ENCODE measurements at regions not wholly inside any gene's neighbourhood (a gene's known extent, or its start where the extent isn't known, plus 50 kb on each side); places are given as distances from the start of the nearest gene placed in this dataset.

DNA sequence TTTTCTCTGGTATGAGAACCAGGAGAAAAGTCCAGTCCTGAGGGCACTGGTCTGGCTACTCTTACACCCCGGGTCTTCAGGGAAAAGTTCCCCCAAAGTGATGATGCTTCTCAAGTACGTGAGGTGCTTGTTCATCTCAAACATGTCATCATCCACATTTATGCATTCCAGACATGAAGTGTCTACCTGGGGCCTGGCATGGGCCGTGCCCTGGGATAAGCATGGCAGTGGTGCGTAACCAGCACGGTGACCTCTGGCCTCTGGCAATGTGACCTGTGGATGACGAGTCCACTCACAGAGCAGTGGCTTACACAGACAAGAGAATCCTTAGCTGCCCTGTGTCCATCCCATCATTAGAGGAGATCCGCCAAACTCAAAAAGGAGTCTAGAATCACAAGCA is 74.8 kb upstream of the LGALSL start:
- Histone ChIP-seq H3K4me3 (no peak overlapping the region), H3K27me3 (peaks cover 58% of the 10 kb centered on the region), H3K4me1 (ENCODE audit: low read depth) (no peaks in the 10 kb centered on the region), H3K36me3 (no peaks in the 10 kb centered on the region), H3K27ac (no peak overlapping the region), H3K9me3 (ENCODE audit: low read depth) (no peaks in the 10 kb centered on the region)
- no peak for TF ChIP-seq CTCF (IDR thresholded peaks at IDR 0.05; ENCODE audit: low read depth, low read length)
- no peak for DNase-seq (ENCODE audit: low read depth in 1 of 2, low spot score in 1 of 2)

GRCh38 chr2:64380853-64381527 is 73.0 kb upstream of the LGALSL start:
- no peak for TF ChIP-seq CTCF (IDR thresholded peaks at IDR 0.05; ENCODE audit: low read depth, low read length)
- Histone ChIP-seq H3K27ac (no peak overlapping the region), H3K27me3 (peaks cover 47% of the 10 kb centered on the region), H3K4me1 (ENCODE audit: low read depth) (no peaks in the 10 kb centered on the region), H3K4me3 (no peak overlapping the region), H3K9me3 (ENCODE audit: low read depth) (no peaks in the 10 kb centered on the region), H3K36me3 (no peaks in the 10 kb centered on the region)
- DNase-seq (ENCODE audit: low read depth in 1 of 2, low spot score in 1 of 2) = no peak

- no peak for DNase-seq (ENCODE audit: low read depth in 1 of 2, low spot score in 1 of 2)
- Histone ChIP-seq H3K36me3 (no peaks in the 10 kb centered on the region), H3K4me1 (ENCODE audit: low read depth) (no peaks in the 10 kb centered on the region), H3K9me3 (ENCODE audit: low read depth) (no peaks in the 10 kb centered on the region), H3K4me3 (no peak overlapping the region), H3K27ac (no peak overlapping the region), H3K27me3 (peaks cover 38% of the 10 kb centered on the region)
- no peak for TF ChIP-seq CTCF (IDR thresholded peaks at IDR 0.05; ENCODE audit: low read depth, low read length)
These were observed 70.9 kb upstream of the LGALSL start for GRCh38 chr2:64383016-64383591.

DNA sequence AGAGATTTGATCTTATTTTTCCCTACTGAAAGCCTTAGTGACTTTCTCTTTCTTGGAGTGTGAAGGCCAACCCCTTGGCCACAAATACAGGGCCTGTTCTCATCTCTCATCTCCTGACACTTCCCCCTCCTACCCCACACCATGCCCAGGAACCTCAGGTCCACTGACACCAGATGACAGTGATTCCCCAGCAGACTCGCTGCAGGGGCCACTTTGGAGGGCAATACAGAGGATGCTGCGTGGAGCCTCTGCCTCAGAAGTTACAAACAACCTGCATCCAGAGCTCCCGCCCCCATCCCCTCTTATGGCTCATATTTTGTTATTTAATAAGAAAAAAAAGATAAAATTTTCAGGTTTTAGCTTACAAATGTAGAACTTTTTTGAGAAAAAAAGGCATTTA is 70.1 kb upstream of the LGALSL start:
- Histone ChIP-seq H3K27ac (no peak overlapping the region), H3K4me3 (no peak overlapping the region), H3K4me1 (ENCODE audit: low read depth) (no peaks in the 10 kb centered on the region), H3K9me3 (ENCODE audit: low read depth) (no peaks in the 10 kb centered on the region), H3K36me3 (no peaks in the 10 kb centered on the region), H3K27me3 (peaks cover 34% of the 10 kb centered on the region)
- no peak for TF ChIP-seq CTCF (IDR thresholded peaks at IDR 0.05; ENCODE audit: low read depth, low read length)
- DNase-seq (ENCODE audit: low read depth in 1 of 2, low spot score in 1 of 2) = no peak

DNA sequence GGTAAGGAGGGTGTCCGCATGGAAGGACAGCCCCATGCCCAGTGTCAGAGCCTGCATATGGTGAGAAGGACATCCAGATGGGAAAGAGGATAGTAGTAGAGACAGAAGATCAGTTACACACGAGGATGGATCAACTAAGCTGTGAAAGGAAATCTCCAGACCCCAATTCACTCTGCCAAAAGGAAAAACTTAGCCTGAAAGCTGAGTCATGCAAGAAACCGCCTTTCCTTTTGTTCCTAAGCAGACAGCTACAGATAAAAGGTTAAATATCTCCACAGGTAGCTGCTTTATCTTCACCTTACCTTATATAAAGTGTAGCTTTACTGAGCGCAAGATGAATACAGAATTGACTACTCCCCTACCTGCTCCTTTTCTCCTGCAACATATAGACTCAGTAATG is 67.3 kb upstream of the LGALSL start:
- Histone ChIP-seq H3K4me1 (ENCODE audit: low read depth) (no peaks in the 10 kb centered on the region), H3K4me3 (no peak overlapping the region), H3K36me3 (no peaks in the 10 kb centered on the region), H3K9me3 (ENCODE audit: low read depth) (no peaks in the 10 kb centered on the region), H3K27me3 (peaks cover 9% of the 10 kb centered on the region), H3K27ac (no peak overlapping the region)
- TF ChIP-seq CTCF (IDR thresholded peaks at IDR 0.05; ENCODE audit: low read depth, low read length) = no peak
- no peak for DNase-seq (ENCODE audit: low read depth in 1 of 2, low spot score in 1 of 2)
